SU-DHL-6 (cell line): ENCODE measurements at regions not wholly inside any gene's neighbourhood (a gene's known extent, or its start where the extent isn't known, plus 50 kb on each side); places are given as distances from the start of the nearest gene placed in this dataset.

ENCODE experiments used
- EZH2phosphoT487 ChIP-seq: fragments of 200-600 bp; sonication (generic), shearing (Covaris generic); conservative IDR thresholded peaks from 2 replicates; pipeline ENCODE4 v1.6.1; 2018; ENCODE audit warnings: mild to moderate bottlenecking, antibody characterized with exemption, low read length, moderate library complexity, mixed read lengths
- TF ChIP-seq, protein P1 (sequence below): fragments of 200-600 bp; sonication (generic); IDR thresholded peaks from one replicate; pipeline ENCODE4 v1.5.1; 2017; ENCODE audit warnings: antibody characterized with exemption, mild to moderate bottlenecking, low read length, moderate library complexity; ENCODE audit not compliant: insufficient read depth, poor library complexity, severe bottlenecking

DNA sequence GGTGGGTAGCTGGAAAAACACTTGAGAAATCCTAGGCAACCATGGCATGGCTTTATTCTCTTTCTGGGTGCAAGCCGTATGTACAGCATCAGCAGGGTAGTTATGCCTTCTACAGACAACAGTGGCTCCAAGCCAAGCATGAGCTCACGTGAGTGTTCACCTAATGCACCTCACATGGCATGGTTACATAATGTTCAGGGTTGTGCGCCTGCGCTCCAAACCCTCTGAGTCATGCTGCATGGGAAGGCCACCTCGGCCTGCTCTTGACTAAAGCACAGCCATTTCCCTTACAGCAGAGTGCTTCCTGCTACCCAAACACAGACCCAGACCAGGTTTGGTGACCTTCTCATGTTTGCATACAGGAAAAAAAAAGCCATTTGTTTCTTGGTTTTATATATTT, 96.2 kb downstream of the VIP start:
- TF ChIP-seq, protein P1, sequence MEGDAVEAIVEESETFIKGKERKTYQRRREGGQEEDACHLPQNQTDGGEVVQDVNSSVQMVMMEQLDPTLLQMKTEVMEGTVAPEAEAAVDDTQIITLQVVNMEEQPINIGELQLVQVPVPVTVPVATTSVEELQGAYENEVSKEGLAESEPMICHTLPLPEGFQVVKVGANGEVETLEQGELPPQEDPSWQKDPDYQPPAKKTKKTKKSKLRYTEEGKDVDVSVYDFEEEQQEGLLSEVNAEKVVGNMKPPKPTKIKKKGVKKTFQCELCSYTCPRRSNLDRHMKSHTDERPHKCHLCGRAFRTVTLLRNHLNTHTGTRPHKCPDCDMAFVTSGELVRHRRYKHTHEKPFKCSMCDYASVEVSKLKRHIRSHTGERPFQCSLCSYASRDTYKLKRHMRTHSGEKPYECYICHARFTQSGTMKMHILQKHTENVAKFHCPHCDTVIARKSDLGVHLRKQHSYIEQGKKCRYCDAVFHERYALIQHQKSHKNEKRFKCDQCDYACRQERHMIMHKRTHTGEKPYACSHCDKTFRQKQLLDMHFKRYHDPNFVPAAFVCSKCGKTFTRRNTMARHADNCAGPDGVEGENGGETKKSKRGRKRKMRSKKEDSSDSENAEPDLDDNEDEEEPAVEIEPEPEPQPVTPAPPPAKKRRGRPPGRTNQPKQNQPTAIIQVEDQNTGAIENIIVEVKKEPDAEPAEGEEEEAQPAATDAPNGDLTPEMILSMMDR, result no peak
- TF ChIP-seq EZH2phosphoT487, result no peak
